ENCODE measurements at regions not wholly inside any gene's neighbourhood (a gene's known extent, or its start where the extent isn't known, plus 50 kb on each side); places are given as distances from the start of the nearest gene placed in this dataset.
"Not testable (repeated sequence)": the region's sequence is repeated elsewhere in the genome, so short reads cannot be mapped to it uniquely, and the experiment has no call there.

DNA sequence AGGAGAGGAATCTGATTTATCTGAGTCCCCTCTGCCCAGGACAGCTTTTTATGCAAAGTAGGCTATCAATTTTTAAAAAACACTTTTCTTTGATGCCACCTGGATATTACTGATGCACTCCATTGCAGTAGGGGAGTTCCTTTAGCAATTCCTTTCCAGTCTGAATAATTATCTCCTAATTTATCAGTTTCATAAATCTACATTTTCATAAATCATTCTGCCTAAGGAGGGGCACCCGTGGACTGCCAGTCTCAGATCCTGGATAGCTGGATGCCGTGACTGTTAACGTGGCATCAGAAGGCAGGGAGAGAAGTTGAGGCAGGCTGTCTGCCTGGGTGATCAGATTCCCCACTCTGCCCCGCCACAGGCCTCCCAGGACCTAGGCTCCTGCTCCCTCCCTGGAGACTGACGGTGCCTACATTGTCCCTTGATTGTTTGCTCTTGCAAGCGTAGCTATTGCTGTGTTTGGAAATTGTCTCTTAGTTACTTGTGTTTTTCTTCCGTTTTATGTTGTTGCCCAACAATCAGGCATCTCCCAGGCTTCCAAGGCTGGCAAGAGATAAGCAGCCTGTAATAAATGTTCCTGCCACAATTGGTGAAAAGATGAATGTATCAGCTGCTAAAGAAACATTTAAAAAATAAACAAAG lies 75.2 kb downstream of the KATNIP start:
- Histone ChIP-seq H3K4me3 (ENCODE audit: low read length) (no peak overlapping the region), H3K36me3 (ENCODE audit: control insufficient read depth, insufficient read depth, low read length, severe bottlenecking) (no peaks in the 10 kb centered on the region), H3K9ac (ENCODE audit: low read length) (no peak overlapping the region), H3K27me3 (replicated peaks; ENCODE audit: control insufficient read depth, insufficient read depth, low read length) (no peaks in the 10 kb centered on the region), H3K4me1 (ENCODE audit: control insufficient read depth, insufficient read depth, low read length) (peaks cover 23% of the 10 kb centered on the region), H3K9me3 (ENCODE audit: control insufficient read depth, low read length) (no peaks in the 10 kb centered on the region)
- peak; percentile 11 for DNase-seq (ENCODE audit: low read depth)

DNA sequence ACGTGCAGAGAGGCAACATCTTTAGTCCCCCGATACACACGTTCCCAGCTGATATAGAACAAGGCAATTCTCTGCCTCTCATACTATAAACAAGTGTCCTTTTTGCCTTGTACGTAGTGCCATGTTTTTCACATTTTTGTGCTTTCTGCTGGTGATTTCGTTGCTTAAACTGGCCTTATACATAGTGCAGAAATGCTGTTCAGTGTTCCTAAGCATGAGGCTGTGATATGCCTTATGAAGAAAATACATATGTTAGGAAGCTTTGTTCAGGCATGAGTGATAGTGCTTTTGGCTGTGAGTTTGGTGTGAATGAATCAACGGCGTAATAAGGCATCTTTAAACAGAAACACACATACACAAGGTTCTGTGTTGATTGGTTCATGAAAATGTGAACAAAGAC lies 77.2 kb downstream of the KATNIP start:
- no peak for DNase-seq (ENCODE audit: low read depth)
- Histone ChIP-seq H3K36me3 (ENCODE audit: control insufficient read depth, insufficient read depth, low read length, severe bottlenecking) (no peaks in the 10 kb centered on the region), H3K27me3 (replicated peaks; ENCODE audit: control insufficient read depth, insufficient read depth, low read length) (no peaks in the 10 kb centered on the region), H3K4me3 (ENCODE audit: low read length) (no peak overlapping the region), H3K4me1 (ENCODE audit: control insufficient read depth, insufficient read depth, low read length) (peaks cover 23% of the 10 kb centered on the region), H3K9me3 (ENCODE audit: control insufficient read depth, low read length) (no peaks in the 10 kb centered on the region), H3K9ac (ENCODE audit: low read length) (no peak overlapping the region)

DNA sequence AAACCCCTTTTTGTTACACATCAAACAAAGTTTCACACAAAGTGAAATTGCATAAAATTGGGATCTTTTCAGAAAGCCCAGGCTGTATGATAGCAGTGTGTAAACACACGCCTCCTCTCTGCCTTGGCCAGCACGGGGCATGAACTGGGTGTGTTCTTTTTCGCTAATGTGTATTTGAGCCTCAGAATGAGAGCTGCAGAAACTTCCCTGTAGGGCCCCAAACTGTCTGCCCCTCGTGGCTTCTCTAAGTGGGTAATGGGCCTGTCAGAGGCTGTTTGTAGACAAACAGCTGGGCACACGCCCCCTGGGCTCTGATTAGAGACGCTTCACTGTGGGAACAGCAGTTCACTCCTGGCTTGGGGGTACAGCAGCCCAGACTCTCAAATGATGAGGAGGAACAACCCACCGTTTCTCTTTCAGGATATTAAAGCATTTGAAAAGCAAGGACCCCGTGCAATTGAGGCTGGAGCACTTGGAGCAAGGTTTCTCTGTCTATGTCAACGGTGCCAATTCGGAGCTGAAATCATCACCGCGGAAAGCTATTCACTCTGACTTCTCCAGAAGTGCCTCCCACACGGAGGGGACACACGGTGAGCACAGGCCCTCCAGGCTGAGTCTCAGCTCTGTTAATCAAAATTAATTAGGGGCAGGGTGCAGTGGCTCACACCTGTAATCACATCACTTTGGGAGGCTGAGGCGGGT lies 78.4 kb downstream of the KATNIP start:
- no peak overlapping the region for H3K9ac ChIP-seq (ENCODE audit: low read length)
- no peak overlapping the region for H3K4me3 ChIP-seq (ENCODE audit: low read length)
- H3K4me1 ChIP-seq (ENCODE audit: control insufficient read depth, insufficient read depth, low read length) = peaks cover 23% of the 10 kb centered on the region
- H3K27me3 ChIP-seq (replicated peaks; ENCODE audit: control insufficient read depth, insufficient read depth, low read length) = no peaks in the 10 kb centered on the region
- no peaks in the 10 kb centered on the region for H3K9me3 ChIP-seq (ENCODE audit: control insufficient read depth, low read length)
- no peaks in the 10 kb centered on the region for H3K36me3 ChIP-seq (ENCODE audit: control insufficient read depth, insufficient read depth, low read length, severe bottlenecking)
- no peak for DNase-seq (ENCODE audit: low read depth)

DNA sequence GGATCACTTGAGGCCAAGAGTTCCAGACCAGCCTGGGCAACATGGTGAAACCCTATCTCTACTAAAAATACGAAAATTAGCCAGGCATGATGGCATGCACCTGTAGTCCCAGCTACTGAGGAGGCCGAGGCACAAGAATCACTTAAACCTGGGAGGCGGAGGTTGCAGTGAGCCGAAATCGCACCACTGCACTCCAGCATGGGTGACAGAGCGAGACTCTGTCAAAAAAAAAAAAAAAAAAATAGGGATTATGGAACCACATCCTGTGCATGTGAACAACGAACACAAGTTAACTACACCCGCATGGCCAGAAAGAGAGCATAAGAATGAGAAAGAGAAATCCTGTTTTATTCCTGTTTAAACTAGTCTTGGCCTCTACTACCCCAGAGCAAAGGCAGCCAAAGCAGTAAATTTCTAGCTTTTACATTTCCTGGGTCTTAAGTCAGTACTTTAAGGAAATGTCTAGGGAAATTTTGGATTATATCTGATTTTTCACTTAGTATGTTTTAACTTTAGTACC lies 79.1 kb downstream of the KATNIP start:
- DNase-seq (ENCODE audit: low read depth); H3K9me3 ChIP-seq (ENCODE audit: control insufficient read depth, low read length); H3K9ac ChIP-seq (ENCODE audit: low read length); H3K4me3 ChIP-seq (ENCODE audit: low read length); H3K27me3 ChIP-seq (replicated peaks; ENCODE audit: control insufficient read depth, insufficient read depth, low read length); H3K36me3 ChIP-seq (ENCODE audit: control insufficient read depth, insufficient read depth, low read length, severe bottlenecking): not testable (repeated sequence)
- H3K4me1 ChIP-seq (ENCODE audit: control insufficient read depth, insufficient read depth, low read length) = peaks cover 23% of the 10 kb centered on the region

DNA sequence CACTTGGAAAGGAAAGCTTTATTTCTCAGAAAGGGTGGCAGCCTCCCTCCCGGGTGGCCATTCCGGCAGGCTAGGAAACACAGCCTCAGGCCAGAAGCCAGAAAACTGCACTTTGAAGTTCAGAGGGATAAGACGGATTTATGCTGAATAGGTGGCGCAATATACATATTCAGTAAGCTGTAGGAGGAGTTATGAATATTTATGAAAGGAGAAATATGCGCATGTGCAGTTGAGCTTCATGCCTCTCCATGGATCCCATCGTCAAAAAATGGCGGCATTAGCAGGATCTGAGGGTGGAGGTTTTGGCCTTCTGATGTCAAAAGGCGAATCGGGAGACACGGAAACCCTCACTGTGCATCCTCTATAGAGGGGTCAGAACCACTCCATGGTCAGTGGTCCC lies 82.3 kb downstream of the KATNIP start:
- H3K27me3 ChIP-seq (replicated peaks; ENCODE audit: control insufficient read depth, insufficient read depth, low read length) = no peaks in the 10 kb centered on the region
- no peaks in the 10 kb centered on the region for H3K36me3 ChIP-seq (ENCODE audit: control insufficient read depth, insufficient read depth, low read length, severe bottlenecking)

DNA sequence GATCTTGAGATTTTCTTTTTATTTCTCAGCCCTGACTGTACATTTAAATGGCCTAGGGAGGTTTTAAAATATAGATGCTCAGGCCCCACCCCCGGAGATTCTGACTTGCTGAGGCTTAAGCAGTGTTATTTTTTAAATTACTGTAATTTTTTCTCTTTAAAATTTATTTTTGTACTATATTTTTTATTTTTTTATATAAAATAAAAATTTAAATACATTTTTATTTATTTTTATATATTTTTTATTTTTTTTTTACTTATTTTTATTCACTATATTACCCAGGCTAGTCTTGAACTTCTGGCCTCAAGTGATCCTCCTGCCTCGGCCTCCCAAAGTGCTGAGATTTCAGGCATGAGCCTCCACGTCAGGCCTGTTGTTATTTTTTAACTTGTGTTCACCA lies 83.3 kb downstream of the KATNIP start:
- Histone ChIP-seq H3K9me3 (ENCODE audit: control insufficient read depth, low read length) (no peaks in the 10 kb centered on the region), H3K36me3 (ENCODE audit: control insufficient read depth, insufficient read depth, low read length, severe bottlenecking) (no peaks in the 10 kb centered on the region), H3K27me3 (replicated peaks; ENCODE audit: control insufficient read depth, insufficient read depth, low read length) (no peaks in the 10 kb centered on the region), H3K4me1 (ENCODE audit: control insufficient read depth, insufficient read depth, low read length) (peaks cover 11% of the 10 kb centered on the region), H3K4me3 (ENCODE audit: low read length) (no peak overlapping the region), H3K9ac (ENCODE audit: low read length) (no peak overlapping the region)
- DNase-seq (ENCODE audit: low read depth) = no peak

More for the DNA sequence above, 82.3 kb downstream of the KATNIP start:
- Histone ChIP-seq H3K4me1 (ENCODE audit: control insufficient read depth, insufficient read depth, low read length) (peaks cover 15% of the 10 kb centered on the region), H3K4me3 (ENCODE audit: low read length) (no peak overlapping the region), H3K9me3 (ENCODE audit: control insufficient read depth, low read length) (no peaks in the 10 kb centered on the region), H3K9ac (ENCODE audit: low read length) (no peak overlapping the region)
- DNase-seq (ENCODE audit: low read depth) = no peak

DNA sequence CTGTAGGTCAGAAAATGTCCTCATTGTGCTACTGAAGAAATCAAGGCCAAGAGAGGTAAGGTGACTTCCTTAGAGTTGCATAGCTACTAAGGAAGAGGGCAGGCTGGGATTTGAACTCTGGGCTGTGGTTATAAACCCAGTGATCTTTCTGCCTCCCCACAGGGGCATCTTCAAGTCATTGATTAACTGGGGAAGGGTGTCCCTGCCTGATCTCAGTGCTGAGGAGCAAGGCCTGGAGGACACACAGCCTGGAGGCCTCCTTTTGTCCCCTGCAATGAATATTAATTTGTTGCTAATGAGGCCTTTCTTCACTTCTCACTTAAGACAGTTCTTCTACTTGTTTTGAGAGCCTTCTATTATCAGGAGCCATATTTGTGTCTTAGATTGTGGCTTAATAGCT lies 83.8 kb downstream of the KATNIP start:
- Histone ChIP-seq H3K4me3 (ENCODE audit: low read length) (no peak overlapping the region), H3K36me3 (ENCODE audit: control insufficient read depth, insufficient read depth, low read length, severe bottlenecking) (no peaks in the 10 kb centered on the region), H3K4me1 (ENCODE audit: control insufficient read depth, insufficient read depth, low read length) (peaks cover 7% of the 10 kb centered on the region), H3K9ac (ENCODE audit: low read length) (no peak overlapping the region), H3K27me3 (replicated peaks; ENCODE audit: control insufficient read depth, insufficient read depth, low read length) (no peaks in the 10 kb centered on the region), H3K9me3 (ENCODE audit: control insufficient read depth, low read length) (no peaks in the 10 kb centered on the region)
- DNase-seq (ENCODE audit: low read depth) = no peak

DNA sequence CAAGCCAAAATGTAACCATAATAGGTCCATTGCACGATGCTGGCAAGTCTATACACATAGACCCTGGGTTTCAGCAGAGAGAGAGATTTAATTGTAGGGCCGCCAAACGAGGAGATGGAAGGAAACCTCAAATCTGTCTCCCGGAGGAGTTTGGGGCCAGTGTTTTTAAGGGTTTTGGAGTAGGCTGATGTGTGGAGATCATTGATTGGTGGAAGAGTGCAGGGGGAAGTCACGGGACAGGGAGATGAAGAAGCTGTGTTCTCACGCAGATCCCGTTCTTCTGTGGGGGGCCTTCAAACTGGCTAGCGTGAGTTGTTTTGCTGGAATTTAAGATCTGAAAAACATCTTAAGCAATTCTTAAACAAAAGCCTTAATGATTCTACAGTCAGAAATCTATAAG lies 84.8 kb downstream of the KATNIP start:
- no peak for DNase-seq (ENCODE audit: low read depth)
- no peak overlapping the region for H3K4me3 ChIP-seq (ENCODE audit: low read length)
- H3K36me3 ChIP-seq (ENCODE audit: control insufficient read depth, insufficient read depth, low read length, severe bottlenecking) = no peaks in the 10 kb centered on the region
- peaks cover 7% of the 10 kb centered on the region for H3K4me1 ChIP-seq (ENCODE audit: control insufficient read depth, insufficient read depth, low read length)
- no peak overlapping the region for H3K9ac ChIP-seq (ENCODE audit: low read length)
- H3K27me3 ChIP-seq (replicated peaks; ENCODE audit: control insufficient read depth, insufficient read depth, low read length) = no peaks in the 10 kb centered on the region
- H3K9me3 ChIP-seq (ENCODE audit: control insufficient read depth, low read length) = no peaks in the 10 kb centered on the region

DNA sequence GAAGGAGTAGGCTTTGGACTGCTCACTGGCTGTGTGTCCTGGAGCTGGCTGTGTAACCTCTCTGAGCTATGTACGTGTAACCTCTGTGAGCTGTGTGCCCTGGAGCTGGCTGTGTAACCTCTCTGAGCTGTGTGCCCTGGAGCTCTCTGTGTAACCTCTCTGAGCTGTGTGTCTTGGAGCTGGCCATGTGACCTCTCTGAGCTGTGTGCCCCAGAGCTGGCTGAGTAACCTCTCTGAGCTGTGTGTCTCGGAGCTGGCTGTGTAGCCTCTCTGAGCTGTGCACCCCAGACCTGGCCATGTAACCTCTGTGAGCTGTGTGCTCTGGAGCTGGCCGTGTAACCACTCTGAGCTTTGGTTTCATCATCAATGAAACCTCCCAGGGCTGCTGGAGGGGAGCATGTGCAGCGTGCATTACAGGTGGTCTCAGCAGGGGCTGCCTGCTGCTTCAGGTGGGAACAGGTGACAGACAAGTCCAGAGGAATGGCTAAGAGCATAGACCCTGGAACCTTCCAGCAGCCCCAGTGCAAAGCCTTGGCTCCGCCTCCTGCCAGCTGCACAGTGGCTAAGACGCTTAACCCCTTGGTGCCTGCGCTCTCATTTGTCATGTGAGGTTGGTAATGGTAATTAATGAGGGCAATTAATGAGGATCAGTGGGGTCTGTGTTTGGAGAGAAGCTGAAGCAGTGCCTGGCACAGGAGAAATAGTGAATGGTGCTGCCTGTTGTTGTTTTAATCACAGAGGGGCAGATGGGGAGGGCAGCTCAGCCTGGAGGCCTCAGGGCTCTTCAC lies 86.7 kb downstream of the KATNIP start:
- H3K27me3 ChIP-seq (replicated peaks; ENCODE audit: control insufficient read depth, insufficient read depth, low read length) = no peaks in the 10 kb centered on the region
- H3K36me3 ChIP-seq (ENCODE audit: control insufficient read depth, insufficient read depth, low read length, severe bottlenecking) = no peaks in the 10 kb centered on the region
- peaks cover 7% of the 10 kb centered on the region for H3K4me1 ChIP-seq (ENCODE audit: control insufficient read depth, insufficient read depth, low read length)
- H3K9ac ChIP-seq (ENCODE audit: low read length) = no peak overlapping the region
- H3K4me3 ChIP-seq (ENCODE audit: low read length) = no peak overlapping the region
- DNase-seq (ENCODE audit: low read depth) = no peak
- H3K9me3 ChIP-seq (ENCODE audit: control insufficient read depth, low read length) = no peaks in the 10 kb centered on the region

DNA sequence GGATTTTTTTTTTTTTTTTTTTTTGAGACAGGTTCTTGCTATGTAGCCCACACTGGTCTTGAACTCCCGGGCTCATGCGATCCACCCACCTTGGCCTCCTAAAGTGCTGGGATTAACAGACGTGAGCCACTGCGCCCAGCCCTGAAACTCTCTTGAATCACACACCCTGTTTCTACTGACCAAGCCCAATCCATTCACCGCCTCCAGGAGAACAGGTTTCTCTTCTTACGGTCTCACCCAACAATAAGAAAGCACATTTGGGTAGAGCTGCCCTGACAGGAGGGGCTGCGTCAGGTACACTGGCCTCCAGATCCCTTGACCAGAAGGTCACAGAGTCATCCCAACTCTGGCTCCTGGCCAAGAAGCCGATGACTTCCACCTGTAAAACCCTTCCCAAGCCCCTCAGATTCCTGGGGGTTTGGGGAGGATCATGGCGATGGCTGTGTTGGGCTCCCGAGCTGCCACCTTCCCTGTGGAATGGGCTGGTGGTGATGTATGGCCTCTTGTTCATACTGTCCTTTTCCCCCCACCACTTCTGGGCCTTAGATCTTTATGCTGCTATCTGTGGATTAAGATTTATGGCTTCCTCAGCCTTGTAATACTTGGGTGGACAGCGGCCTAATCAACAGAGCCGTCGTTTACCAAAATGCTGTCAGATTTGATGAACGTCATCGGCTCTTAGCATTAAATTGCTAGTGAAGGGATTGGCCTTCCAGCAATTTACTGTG lies 89.1 kb downstream of the KATNIP start:
- no peak for DNase-seq (ENCODE audit: low read depth)
- H3K9me3 ChIP-seq (ENCODE audit: control insufficient read depth, low read length) = no peaks in the 10 kb centered on the region
- no peak overlapping the region for H3K4me3 ChIP-seq (ENCODE audit: low read length)
- H3K4me1 ChIP-seq (ENCODE audit: control insufficient read depth, insufficient read depth, low read length) = peaks cover 7% of the 10 kb centered on the region
- no peak overlapping the region for H3K9ac ChIP-seq (ENCODE audit: low read length)
- H3K36me3 ChIP-seq (ENCODE audit: control insufficient read depth, insufficient read depth, low read length, severe bottlenecking) = no peaks in the 10 kb centered on the region
- H3K27me3 ChIP-seq (replicated peaks; ENCODE audit: control insufficient read depth, insufficient read depth, low read length) = no peaks in the 10 kb centered on the region

Measured in adipocyte (in vitro differentiated cells).